OCI-M2 (cell line): ENCODE measurements at regions not wholly inside any gene's neighbourhood (a gene's known extent, or its start where the extent isn't known, plus 50 kb on each side); places are given as distances from the start of the nearest gene placed in this dataset.
"Not testable (repeated sequence)": the region's sequence is repeated elsewhere in the genome, so short reads cannot be mapped to it uniquely, and the experiment has no call there.

Experiments
- DNase-seq: peaks from one replicate; lab custom pipeline; 2025; ENCODE audit not compliant: unreplicated experiment; lab: John Stamatoyannopoulos, UW

- DNase-seq = no peak
Measured at GRCh38 chr19:28314756-28315155, 898.2 kb downstream of the UQCRFS1 start.

- DNase-seq = no peak
Measured at GRCh38 chr19:28314287-28314686, 898.7 kb downstream of the UQCRFS1 start.

GRCh38 chr19:28313633-28314032, 899.3 kb downstream of the UQCRFS1 start:
- no peak for DNase-seq

- no peak for DNase-seq
Measured at GRCh38 chr19:28312269-28312668, 900.7 kb downstream of the UQCRFS1 start.

- not testable (repeated sequence) for DNase-seq
Measured at GRCh38 chr19:28310829-28311228, 902.1 kb downstream of the UQCRFS1 start.

GRCh38 chr19:28309070-28309469, 903.9 kb downstream of the UQCRFS1 start:
- DNase-seq = no peak

GRCh38 chr19:28307963-28308362, 905.0 kb downstream of the UQCRFS1 start:
- DNase-seq = no peak

GRCh38 chr19:28307487-28307886, 905.5 kb downstream of the UQCRFS1 start:
- DNase-seq = no peak

- no peak for DNase-seq
Measured at GRCh38 chr19:28305513-28305912, 907.4 kb downstream of the UQCRFS1 start.

- no peak for DNase-seq
Measured at GRCh38 chr19:28303502-28303901, 909.4 kb downstream of the UQCRFS1 start.

- no peak for DNase-seq
Measured at GRCh38 chr19:28301961-28302360, 911.0 kb downstream of the UQCRFS1 start.

GRCh38 chr19:28301463-28301862, 911.5 kb downstream of the UQCRFS1 start:
- no peak for DNase-seq

GRCh38 chr19:28299649-28300048, 913.3 kb downstream of the UQCRFS1 start:
- no peak for DNase-seq

- DNase-seq = no peak
Measured at GRCh38 chr19:28297586-28298157, 915.3 kb downstream of the UQCRFS1 start.

- DNase-seq = no peak
Measured at GRCh38 chr19:28297036-28297435, 915.9 kb downstream of the UQCRFS1 start.

- DNase-seq = no peak
Measured at GRCh38 chr19:28296506-28296905, 916.4 kb downstream of the UQCRFS1 start.

GRCh38 chr19:28294975-28295374, 918.0 kb downstream of the UQCRFS1 start:
- DNase-seq = not testable (repeated sequence)

GRCh38 chr19:28294395-28294794, 918.6 kb downstream of the UQCRFS1 start:
- DNase-seq = no peak

GRCh38 chr19:28293685-28294084, 919.3 kb downstream of the UQCRFS1 start:
- no peak for DNase-seq

GRCh38 chr19:28292822-28293500, 920.0 kb downstream of the UQCRFS1 start:
- no peak for DNase-seq

GRCh38 chr19:28291874-28292273, 921.1 kb downstream of the UQCRFS1 start:
- no peak for DNase-seq

- DNase-seq = no peak
Measured at GRCh38 chr19:28290963-28291657, 921.8 kb downstream of the UQCRFS1 start.
